ENCODE measurements at regions not wholly inside any gene's neighbourhood (a gene's known extent, or its start where the extent isn't known, plus 50 kb on each side); places are given as distances from the start of the nearest gene placed in this dataset.
A peak's percentile ranks its signal among the peaks of the same experiment; 100 is the strongest.

DNA sequence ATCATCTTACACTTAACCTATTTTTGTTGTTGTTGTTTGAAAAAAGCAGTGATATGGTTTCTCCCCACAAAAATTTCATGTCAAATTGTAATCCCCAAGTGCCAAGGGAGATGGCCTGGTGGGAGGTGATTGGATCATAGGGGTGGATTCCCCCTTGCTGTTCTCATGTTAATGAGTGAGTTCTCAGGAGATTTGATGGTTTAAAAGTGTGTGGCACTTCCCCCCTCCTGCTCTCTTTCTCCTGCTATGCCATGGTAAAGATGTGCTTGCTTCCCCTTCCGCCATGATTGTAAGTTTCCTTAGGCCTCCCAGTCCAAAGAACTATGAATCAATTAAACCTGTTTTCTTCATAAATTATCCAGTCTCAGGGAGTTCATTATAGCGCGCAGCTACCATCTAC is 1362.7 kb upstream of the FAM98A start:
- H3K27ac ChIP-seq (ENCODE audit: low read length): no peak overlapping the region
- no peaks in the 10 kb centered on the region for H3K36me3 ChIP-seq (ENCODE audit: control insufficient read depth in 2 of 2, insufficient read depth in 2 of 2, low read length in 2 of 2)
- no peaks in the 10 kb centered on the region for H3K9me3 ChIP-seq (ENCODE audit: control insufficient read depth in 2 of 2, low read length in 2 of 2)
- no peaks in the 10 kb centered on the region for H3K27me3 ChIP-seq (ENCODE audit: control insufficient read depth in 1 of 2, insufficient read depth in 2 of 2, low read length in 2 of 2)
- H3K4me1 ChIP-seq (ENCODE audit: control insufficient read depth, insufficient read depth, low read length): no peaks in the 10 kb centered on the region
- no peak overlapping the region for H3K4me3 ChIP-seq (ENCODE audit: low read length in 2 of 2)
- no peak overlapping the region for H3K9ac ChIP-seq (ENCODE audit: low read length in 2 of 2)

DNA sequence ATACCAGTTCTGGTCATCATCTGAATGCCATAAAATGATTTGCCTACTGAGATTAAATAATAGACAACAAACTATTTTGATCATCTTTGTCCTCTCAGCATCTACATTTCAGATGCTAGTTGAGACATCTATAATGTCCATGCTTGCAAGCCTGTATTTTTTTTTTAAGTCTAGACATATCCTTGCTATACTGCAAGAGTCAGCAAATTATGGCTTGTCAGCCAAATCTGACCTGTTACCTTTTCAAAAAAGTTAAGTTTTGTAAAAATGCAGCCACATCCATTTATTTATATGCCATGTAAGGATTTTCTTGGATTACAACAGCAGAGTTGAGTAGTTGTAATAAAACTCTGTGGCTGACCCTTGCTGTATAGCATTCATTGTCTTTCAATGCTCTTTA is 1355.7 kb upstream of the FAM98A start:
- no peak overlapping the region for H3K9ac ChIP-seq (ENCODE audit: low read length in 2 of 2)

DNA sequence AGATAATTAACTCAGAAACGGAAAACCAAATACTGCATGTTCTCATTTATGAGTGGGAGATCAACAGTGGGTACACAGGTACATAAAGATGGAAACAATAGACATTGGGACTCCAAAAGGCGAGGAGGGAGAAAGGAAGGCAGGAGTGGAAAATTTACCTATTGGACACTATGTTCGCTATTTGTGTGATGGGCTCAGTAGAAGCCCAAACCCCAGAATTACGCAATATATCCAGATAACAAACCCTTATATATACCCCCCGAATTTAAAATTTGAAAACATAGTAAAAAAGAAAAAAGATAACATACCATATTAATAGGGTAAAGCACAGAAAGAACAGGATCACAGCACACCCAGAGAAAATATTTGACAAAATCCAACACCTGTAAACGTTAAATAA is 1351.7 kb upstream of the FAM98A start:
- H3K9me3 ChIP-seq (ENCODE audit: control insufficient read depth in 2 of 2, low read length in 2 of 2): no peaks in the 10 kb centered on the region
- no peak overlapping the region for H3K27ac ChIP-seq (ENCODE audit: low read length)
- H3K4me3 ChIP-seq (ENCODE audit: low read length in 2 of 2): no peak overlapping the region
- no peaks in the 10 kb centered on the region for H3K4me1 ChIP-seq (ENCODE audit: control insufficient read depth, insufficient read depth, low read length)
- no peak overlapping the region for H3K9ac ChIP-seq (ENCODE audit: low read length in 2 of 2)
- H3K36me3 ChIP-seq (ENCODE audit: control insufficient read depth in 2 of 2, insufficient read depth in 2 of 2, low read length in 2 of 2): no peaks in the 10 kb centered on the region
- H3K27me3 ChIP-seq (ENCODE audit: control insufficient read depth in 1 of 2, insufficient read depth in 2 of 2, low read length in 2 of 2): no peaks in the 10 kb centered on the region

More for the DNA sequence above, 1355.7 kb upstream of the FAM98A start:
- Histone ChIP-seq H3K4me1 (ENCODE audit: control insufficient read depth, insufficient read depth, low read length) (no peaks in the 10 kb centered on the region), H3K27me3 (ENCODE audit: control insufficient read depth in 1 of 2, insufficient read depth in 2 of 2, low read length in 2 of 2) (no peaks in the 10 kb centered on the region), H3K36me3 (ENCODE audit: control insufficient read depth in 2 of 2, insufficient read depth in 2 of 2, low read length in 2 of 2) (no peaks in the 10 kb centered on the region), H3K4me3 (ENCODE audit: low read length in 2 of 2) (no peak overlapping the region), H3K9me3 (ENCODE audit: control insufficient read depth in 2 of 2, low read length in 2 of 2) (no peaks in the 10 kb centered on the region), H3K27ac (ENCODE audit: low read length) (no peak overlapping the region)

DNA sequence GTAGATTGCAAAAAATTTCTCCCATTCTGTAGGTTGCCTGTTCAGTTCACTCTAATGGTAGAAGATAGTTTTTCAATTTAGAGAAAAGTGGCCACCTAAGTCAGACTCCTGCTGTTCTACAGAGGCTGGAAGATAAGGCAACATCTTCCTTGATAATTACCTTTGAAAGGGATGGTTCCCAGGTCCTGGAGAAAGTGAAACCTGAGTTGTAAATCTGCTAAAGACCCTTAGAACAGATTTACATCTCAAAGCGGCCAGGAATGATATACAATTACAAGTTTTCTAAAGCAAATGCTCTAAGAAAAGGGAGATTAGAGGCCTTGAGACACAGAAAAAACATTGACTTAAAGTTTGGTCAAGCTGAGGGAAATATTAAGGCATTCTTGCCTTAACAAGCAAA is 1350.2 kb upstream of the FAM98A start:
- Histone ChIP-seq H3K36me3 (ENCODE audit: control insufficient read depth in 2 of 2, insufficient read depth in 2 of 2, low read length in 2 of 2) (no peaks in the 10 kb centered on the region), H3K27ac (ENCODE audit: low read length) (no peak overlapping the region), H3K9ac (ENCODE audit: low read length in 2 of 2) (no peak overlapping the region), H3K4me3 (ENCODE audit: low read length in 2 of 2) (no peak overlapping the region), H3K4me1 (ENCODE audit: control insufficient read depth, insufficient read depth, low read length) (no peaks in the 10 kb centered on the region), H3K27me3 (ENCODE audit: control insufficient read depth in 1 of 2, insufficient read depth in 2 of 2, low read length in 2 of 2) (no peaks in the 10 kb centered on the region), H3K9me3 (ENCODE audit: control insufficient read depth in 2 of 2, low read length in 2 of 2) (no peaks in the 10 kb centered on the region)

DNA sequence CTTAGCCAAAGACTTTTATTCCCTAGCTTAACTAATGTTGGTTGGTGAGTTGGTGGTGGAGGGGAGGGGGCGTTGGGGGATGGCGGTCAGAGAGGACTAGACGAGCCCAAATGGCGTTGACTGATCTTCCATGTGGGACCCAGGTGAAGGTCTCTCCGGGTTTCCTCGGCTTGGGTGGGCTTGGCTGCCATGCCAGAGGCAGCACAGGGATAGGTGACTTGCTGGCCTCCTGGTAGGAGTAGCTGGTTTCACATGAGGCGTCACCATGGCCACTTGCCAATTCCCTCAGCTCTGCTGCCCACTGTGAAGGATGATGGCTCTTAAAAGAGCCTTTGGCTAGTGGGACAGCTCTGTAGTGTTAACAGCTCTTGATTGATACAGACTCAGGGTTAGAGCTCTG is 1337.0 kb upstream of the FAM98A start:
- Histone ChIP-seq H3K4me1 (ENCODE audit: control insufficient read depth, insufficient read depth, low read length) (no peaks in the 10 kb centered on the region), H3K27me3 (ENCODE audit: control insufficient read depth in 1 of 2, insufficient read depth in 2 of 2, low read length in 2 of 2) (no peaks in the 10 kb centered on the region)

DNA sequence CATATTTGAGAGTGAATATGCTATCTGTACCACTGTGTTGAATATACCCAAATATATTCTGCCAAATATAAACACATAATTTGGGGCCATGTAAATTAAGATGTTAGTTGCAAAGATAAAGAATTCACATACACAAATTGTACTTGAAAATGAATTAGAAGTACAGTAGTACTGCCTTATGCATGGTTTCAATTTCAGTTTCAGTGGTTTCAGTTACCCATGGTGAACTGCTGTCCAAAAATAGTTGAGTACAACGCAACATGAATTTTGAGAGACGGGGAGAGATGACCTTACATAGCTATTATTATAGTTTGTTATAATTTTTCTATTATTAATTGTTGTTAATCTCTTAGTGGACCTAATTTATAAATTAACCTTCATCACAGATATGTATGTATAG is 1313.0 kb upstream of the FAM98A start:
- Histone ChIP-seq H3K27ac (ENCODE audit: low read length) (no peak overlapping the region), H3K27me3 (ENCODE audit: control insufficient read depth in 1 of 2, insufficient read depth in 2 of 2, low read length in 2 of 2) (no peaks in the 10 kb centered on the region), H3K4me3 (ENCODE audit: low read length in 2 of 2) (no peak overlapping the region), H3K36me3 (ENCODE audit: control insufficient read depth in 2 of 2, insufficient read depth in 2 of 2, low read length in 2 of 2) (no peaks in the 10 kb centered on the region), H3K4me1 (ENCODE audit: control insufficient read depth, insufficient read depth, low read length) (no peaks in the 10 kb centered on the region), H3K9ac (ENCODE audit: low read length in 2 of 2) (no peak overlapping the region), H3K9me3 (ENCODE audit: control insufficient read depth in 2 of 2, low read length in 2 of 2) (peaks cover 0 to 2% of the 10 kb centered on the region in 2 donors)

More for the DNA sequence above, 1337.0 kb upstream of the FAM98A start:
- H3K27ac ChIP-seq (ENCODE audit: low read length): no peak overlapping the region
- no peak overlapping the region for H3K9ac ChIP-seq (ENCODE audit: low read length in 2 of 2)
- no peaks in the 10 kb centered on the region for H3K36me3 ChIP-seq (ENCODE audit: control insufficient read depth in 2 of 2, insufficient read depth in 2 of 2, low read length in 2 of 2)
- H3K4me3 ChIP-seq (ENCODE audit: low read length in 2 of 2): no peak overlapping the region
- H3K9me3 ChIP-seq (ENCODE audit: control insufficient read depth in 2 of 2, low read length in 2 of 2): no peaks in the 10 kb centered on the region

DNA sequence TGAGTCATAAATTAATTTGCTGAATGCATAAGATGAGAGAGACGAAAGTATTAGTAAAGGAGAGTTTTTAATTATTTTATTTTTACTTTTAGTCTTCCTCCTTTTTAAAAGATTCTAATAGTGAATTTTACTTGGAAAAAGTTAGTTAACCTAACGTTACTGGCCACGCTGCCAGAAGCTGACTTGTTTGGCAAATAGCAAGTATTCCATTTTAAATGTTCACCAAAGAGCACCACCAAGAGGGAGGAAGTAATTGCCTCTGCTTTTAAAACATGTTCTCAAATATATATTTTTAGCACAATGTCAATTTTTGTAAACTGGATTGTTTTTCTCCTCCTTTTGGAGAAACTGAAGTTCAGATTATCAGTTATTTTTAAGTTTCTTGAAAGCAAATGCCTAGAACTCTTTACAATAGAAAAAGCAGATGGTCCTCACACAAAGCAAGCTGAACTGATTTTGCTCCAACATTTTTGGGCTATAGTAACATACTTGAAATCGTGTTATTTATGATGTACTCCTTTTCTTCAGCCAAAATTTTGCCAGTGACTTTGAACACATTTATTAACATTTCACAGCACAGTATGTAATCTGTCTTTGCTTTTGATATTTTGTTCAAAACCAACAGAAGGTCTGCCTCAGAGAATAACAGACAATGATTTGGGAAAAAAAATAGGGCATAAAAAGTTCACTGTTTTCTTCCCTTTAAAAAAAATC is 1311.0 kb upstream of the FAM98A start:
- Histone ChIP-seq H3K36me3 (ENCODE audit: control insufficient read depth in 2 of 2, insufficient read depth in 2 of 2, low read length in 2 of 2) (no peaks in the 10 kb centered on the region), H3K27ac (ENCODE audit: low read length) (no peak overlapping the region), H3K9me3 (ENCODE audit: control insufficient read depth in 2 of 2, low read length in 2 of 2) (peaks cover 0 to 2% of the 10 kb centered on the region in 2 donors), H3K4me1 (ENCODE audit: control insufficient read depth, insufficient read depth, low read length) (no peaks in the 10 kb centered on the region), H3K9ac (ENCODE audit: low read length in 2 of 2) (no peak overlapping the region), H3K27me3 (ENCODE audit: control insufficient read depth in 1 of 2, insufficient read depth in 2 of 2, low read length in 2 of 2) (no peaks in the 10 kb centered on the region), H3K4me3 (ENCODE audit: low read length in 2 of 2) (no peak overlapping the region)

DNA sequence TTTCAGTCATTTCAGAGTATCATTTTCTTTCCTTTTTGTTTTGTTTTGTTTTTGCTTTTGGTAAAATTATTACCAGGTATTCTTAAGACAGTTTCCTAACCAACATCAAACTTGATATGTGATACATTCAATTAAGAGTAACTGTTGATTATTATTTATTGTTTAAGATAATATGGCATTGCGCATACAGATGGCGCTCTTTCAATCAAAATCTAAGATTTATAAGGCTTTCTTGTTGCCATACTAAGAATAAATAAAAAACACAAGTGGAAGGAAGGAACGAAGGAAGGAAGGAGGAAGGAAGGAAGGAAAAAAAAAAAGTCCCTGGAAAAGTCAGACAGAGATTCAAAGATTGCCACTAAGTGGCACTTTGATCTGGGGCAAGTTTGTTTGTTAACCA is 1308.7 kb upstream of the FAM98A start:
- no peak overlapping the region for H3K27ac ChIP-seq (ENCODE audit: low read length)
- H3K4me1 ChIP-seq (ENCODE audit: control insufficient read depth, insufficient read depth, low read length): no peaks in the 10 kb centered on the region
- no peaks in the 10 kb centered on the region for H3K36me3 ChIP-seq (ENCODE audit: control insufficient read depth in 2 of 2, insufficient read depth in 2 of 2, low read length in 2 of 2)
- H3K27me3 ChIP-seq (ENCODE audit: control insufficient read depth in 1 of 2, insufficient read depth in 2 of 2, low read length in 2 of 2): no peaks in the 10 kb centered on the region
- H3K4me3 ChIP-seq (ENCODE audit: low read length in 2 of 2): no peak overlapping the region
- no peak overlapping the region for H3K9ac ChIP-seq (ENCODE audit: low read length in 2 of 2)
- peaks cover 0 to 2% of the 10 kb centered on the region in 2 donors for H3K9me3 ChIP-seq (ENCODE audit: control insufficient read depth in 2 of 2, low read length in 2 of 2)

DNA sequence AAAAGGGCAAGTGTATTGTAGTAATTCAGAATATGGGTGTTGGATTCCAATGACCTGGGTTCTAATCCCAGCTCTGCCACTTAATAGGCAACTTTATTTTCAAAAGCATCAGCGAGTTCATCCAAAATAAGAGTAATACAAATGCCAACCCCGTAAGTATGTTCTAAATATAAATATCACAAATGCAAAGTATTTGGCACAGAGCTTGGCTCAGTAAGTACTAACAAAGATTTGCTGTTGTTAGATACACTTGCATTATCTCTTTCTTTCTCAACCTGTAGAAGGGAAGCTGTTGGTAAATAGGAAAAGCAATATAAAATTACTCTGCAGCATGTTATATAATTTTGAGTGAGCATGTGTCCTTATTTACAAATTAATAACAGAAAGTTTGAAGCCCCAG is 1302.6 kb upstream of the FAM98A start:
- Histone ChIP-seq H3K36me3 (ENCODE audit: control insufficient read depth in 2 of 2, insufficient read depth in 2 of 2, low read length in 2 of 2) (no peaks in the 10 kb centered on the region), H3K27me3 (ENCODE audit: control insufficient read depth in 1 of 2, insufficient read depth in 2 of 2, low read length in 2 of 2) (no peaks in the 10 kb centered on the region), H3K9me3 (ENCODE audit: control insufficient read depth in 2 of 2, low read length in 2 of 2) (no peaks in the 10 kb centered on the region), H3K27ac (ENCODE audit: low read length) (no peak overlapping the region), H3K4me1 (ENCODE audit: control insufficient read depth, insufficient read depth, low read length) (no peaks in the 10 kb centered on the region), H3K4me3 (ENCODE audit: low read length in 2 of 2) (peak overlapping the region in 1 of 2 donors; percentile 22), H3K9ac (ENCODE audit: low read length in 2 of 2) (no peak overlapping the region)

DNA sequence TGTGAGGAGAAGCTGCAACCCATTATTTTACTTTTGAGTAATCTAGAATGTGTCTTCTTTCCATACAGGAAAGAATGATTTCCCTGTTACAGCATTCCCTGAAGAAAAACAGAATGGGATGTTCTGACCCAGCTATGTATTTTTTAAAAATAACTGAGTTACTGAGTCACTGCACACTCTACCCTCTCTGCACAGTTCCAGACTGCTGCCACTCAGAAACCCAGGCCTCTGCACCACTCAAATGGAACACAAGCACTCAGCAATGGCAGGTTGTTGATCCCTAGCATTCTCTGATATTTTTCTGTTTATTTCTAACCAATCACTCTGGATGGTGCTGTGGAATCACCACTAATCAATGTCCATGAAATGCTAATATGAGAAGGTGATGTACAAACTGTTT is 1300.0 kb upstream of the FAM98A start:
- H3K36me3 ChIP-seq (ENCODE audit: control insufficient read depth in 2 of 2, insufficient read depth in 2 of 2, low read length in 2 of 2): no peaks in the 10 kb centered on the region
- no peaks in the 10 kb centered on the region for H3K4me1 ChIP-seq (ENCODE audit: control insufficient read depth, insufficient read depth, low read length)
- no peak overlapping the region for H3K27ac ChIP-seq (ENCODE audit: low read length)
- H3K9ac ChIP-seq (ENCODE audit: low read length in 2 of 2): no peak overlapping the region
- no peaks in the 10 kb centered on the region for H3K9me3 ChIP-seq (ENCODE audit: control insufficient read depth in 2 of 2, low read length in 2 of 2)
- no peak overlapping the region for H3K4me3 ChIP-seq (ENCODE audit: low read length in 2 of 2)
- no peaks in the 10 kb centered on the region for H3K27me3 ChIP-seq (ENCODE audit: control insufficient read depth in 1 of 2, insufficient read depth in 2 of 2, low read length in 2 of 2)

DNA sequence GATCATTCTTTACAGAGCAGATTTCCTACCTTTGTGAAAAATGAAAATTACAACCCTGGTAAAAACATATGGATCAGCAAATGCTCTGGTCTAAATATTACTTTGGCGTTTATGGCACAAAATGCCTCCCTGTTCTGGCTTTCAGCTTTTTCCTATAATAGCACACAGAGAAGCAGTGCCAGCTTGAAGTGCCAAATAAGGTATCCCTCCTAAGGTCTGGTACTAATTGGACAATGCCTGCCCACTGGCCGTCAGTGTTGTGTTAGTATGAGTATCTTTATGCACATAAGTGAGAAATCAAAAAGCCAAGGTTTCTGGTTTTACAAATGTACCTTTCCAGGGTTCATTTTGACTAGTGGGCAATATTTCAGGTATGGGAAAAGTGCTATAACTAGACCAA is 1293.7 kb upstream of the FAM98A start:
- H3K4me3 ChIP-seq (ENCODE audit: low read length in 2 of 2): no peak overlapping the region
- no peaks in the 10 kb centered on the region for H3K36me3 ChIP-seq (ENCODE audit: control insufficient read depth in 2 of 2, insufficient read depth in 2 of 2, low read length in 2 of 2)
- no peaks in the 10 kb centered on the region for H3K27me3 ChIP-seq (ENCODE audit: control insufficient read depth in 1 of 2, insufficient read depth in 2 of 2, low read length in 2 of 2)
- peak overlapping the region in 1 of 2 donors; percentile 23 for H3K9ac ChIP-seq (ENCODE audit: low read length in 2 of 2)
- H3K9me3 ChIP-seq (ENCODE audit: control insufficient read depth in 2 of 2, low read length in 2 of 2): no peaks in the 10 kb centered on the region
- H3K27ac ChIP-seq (ENCODE audit: low read length): no peak overlapping the region
- no peaks in the 10 kb centered on the region for H3K4me1 ChIP-seq (ENCODE audit: control insufficient read depth, insufficient read depth, low read length)
